ENCODE measurements at regions not wholly inside any gene's neighbourhood (a gene's known extent, or its start where the extent isn't known, plus 50 kb on each side); places are given as distances from the start of the nearest gene placed in this dataset.

DNA sequence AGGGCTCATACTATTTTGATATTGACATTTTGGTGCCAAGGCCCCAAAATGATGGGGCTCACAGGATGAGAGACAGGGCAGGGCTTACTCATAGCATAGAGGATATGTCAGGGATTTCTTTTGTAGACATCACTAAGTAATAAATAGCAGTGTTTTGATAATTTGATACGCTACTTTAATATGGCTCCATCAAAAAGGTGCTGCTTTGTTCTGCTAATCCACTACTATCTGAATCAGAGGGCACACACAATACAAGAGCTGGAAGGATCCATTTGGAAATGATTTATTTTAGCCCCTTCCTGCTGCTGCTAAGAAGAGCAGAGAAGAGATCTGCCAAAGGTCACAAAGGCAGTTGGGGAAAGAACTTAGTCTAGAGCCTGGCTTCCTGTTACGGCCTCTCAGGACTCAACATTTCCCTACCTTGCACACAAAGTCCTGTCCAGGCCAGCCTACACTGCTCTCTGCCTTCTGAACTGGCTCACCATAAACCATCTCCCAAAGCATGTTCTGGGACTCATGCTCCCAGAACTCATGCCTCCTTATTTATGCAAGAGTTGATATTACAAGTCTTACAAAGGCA lies 261.3 kb upstream of the ARHGAP20 start:
- TF ChIP-seq GFI1B (tag by site-specific recombination; IDR thresholded peaks at IDR 0.05), result no peak
- TF ChIP-seq ZNF433 (tag by site-specific recombination; IDR thresholded peaks at IDR 0.05; ENCODE audit: low read depth), result no peak
- no peak for TF ChIP-seq ZNF175 (tag by site-specific recombination; IDR thresholded peaks at IDR 0.05)
- no peak for TF ChIP-seq ZNF521 (tag by site-specific recombination; IDR thresholded peaks at IDR 0.05)
- TF ChIP-seq, protein P1, sequence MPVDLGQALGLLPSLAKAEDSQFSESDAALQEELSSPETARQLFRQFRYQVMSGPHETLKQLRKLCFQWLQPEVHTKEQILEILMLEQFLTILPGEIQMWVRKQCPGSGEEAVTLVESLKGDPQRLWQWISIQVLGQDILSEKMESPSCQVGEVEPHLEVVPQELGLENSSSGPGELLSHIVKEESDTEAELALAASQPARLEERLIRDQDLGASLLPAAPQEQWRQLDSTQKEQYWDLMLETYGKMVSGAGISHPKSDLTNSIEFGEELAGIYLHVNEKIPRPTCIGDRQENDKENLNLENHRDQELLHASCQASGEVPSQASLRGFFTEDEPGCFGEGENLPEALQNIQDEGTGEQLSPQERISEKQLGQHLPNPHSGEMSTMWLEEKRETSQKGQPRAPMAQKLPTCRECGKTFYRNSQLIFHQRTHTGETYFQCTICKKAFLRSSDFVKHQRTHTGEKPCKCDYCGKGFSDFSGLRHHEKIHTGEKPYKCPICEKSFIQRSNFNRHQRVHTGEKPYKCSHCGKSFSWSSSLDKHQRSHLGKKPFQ (tag by site-specific recombination; IDR thresholded peaks at IDR 0.05), result no peak
- Histone ChIP-seq H3K27ac (ENCODE audit: extremely low read depth, low read depth, low read length) (no peak overlapping the region), H3K4me1 (ENCODE audit: control insufficient read depth, insufficient read depth, low read length) (no peaks in the 10 kb centered on the region), H3K9me3 (ENCODE audit: control insufficient read depth, insufficient read depth, low read depth, low read length) (no peaks in the 10 kb centered on the region), H3K36me3 (ENCODE audit: control insufficient read depth in 2 of 2, insufficient read depth in 1 of 2, low read length in 2 of 2) (no peaks in the 10 kb centered on the region), H3K4me3 (ENCODE audit: low read depth, low read length) (no peak overlapping the region)
- ChIA-PET POLR2A (no interaction called here), CTCF (no interaction called here)

DNA sequence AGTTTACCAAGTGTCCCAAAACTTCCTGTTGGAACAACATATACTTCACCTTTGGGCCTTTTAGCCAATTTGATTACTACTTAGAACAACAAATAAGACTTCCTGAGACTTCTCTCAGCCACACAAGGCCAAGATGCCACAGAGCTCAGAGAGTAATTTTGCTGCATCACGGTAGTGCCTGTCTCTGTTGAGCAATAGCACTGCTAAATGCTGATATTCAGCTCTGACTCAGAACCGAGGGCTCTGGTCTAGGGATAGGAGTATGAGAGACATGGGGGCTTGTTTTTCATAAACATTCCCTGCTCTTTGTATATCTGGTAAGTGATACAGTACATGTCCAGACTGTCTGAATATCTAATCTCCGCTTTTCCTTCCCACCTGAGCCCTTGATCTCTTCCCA lies 260.4 kb upstream of the ARHGAP20 start:
- Histone ChIP-seq H3K4me3 (ENCODE audit: low read depth, low read length) (no peak overlapping the region), H3K4me1 (ENCODE audit: control insufficient read depth, insufficient read depth, low read length) (no peaks in the 10 kb centered on the region), H3K36me3 (ENCODE audit: control insufficient read depth in 2 of 2, insufficient read depth in 1 of 2, low read length in 2 of 2) (no peaks in the 10 kb centered on the region), H3K9me3 (ENCODE audit: control insufficient read depth, insufficient read depth, low read depth, low read length) (no peaks in the 10 kb centered on the region), H3K27ac (ENCODE audit: extremely low read depth, low read depth, low read length) (no peak overlapping the region)
- no peak for TF ChIP-seq ZXDB (tag by site-specific recombination; IDR thresholded peaks at IDR 0.05)
- POLR2A ChIA-PET, result no interaction called here
- CTCF ChIA-PET, result interaction anchor here (0.6 kb wide), 1 partner anchor 194 kb away, joined by 3 read pairs; no protein-coding TSS in a partner anchor

DNA sequence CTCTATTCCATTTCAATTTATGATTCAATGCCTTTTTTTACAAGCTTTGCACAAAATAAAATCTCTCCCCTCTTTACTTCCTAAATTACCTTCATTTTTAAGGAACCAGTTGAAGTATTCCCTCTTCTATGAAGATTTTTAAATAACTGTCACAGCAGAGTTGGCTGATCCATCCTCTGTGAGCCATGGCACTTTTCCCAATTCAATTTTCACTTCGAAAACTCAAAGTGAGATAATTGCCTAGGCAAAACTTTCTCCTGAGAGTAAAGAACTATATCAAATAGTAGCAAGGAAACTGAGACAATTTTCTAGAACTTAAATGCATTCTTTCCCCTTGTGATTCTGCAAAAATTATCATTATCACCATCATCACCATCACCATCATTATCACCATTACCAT lies 259.9 kb upstream of the ARHGAP20 start:
- no peak for TF ChIP-seq ZNF791 (tag by site-specific recombination; IDR thresholded peaks at IDR 0.05)
- no peak for TF ChIP-seq ZNF510 (tag by site-specific recombination; IDR thresholded peaks at IDR 0.05; ENCODE audit: insufficient replicate concordance)
- TF ChIP-seq, protein P1 (tag by site-specific recombination; IDR thresholded peaks at IDR 0.05), result no peak
- TF ChIP-seq ZNF274 (IDR thresholded peaks at IDR 0.05; ENCODE audit: low read length), result no peak
- TF ChIP-seq ZNF274 (tag by site-specific recombination; IDR thresholded peaks at IDR 0.05; ENCODE audit: borderline replicate concordance), result no peak
- no peak for TF ChIP-seq ZNF391 (tag by site-specific recombination; IDR thresholded peaks at IDR 0.05; ENCODE audit: borderline replicate concordance, low read depth)
- TF ChIP-seq, protein P2, sequence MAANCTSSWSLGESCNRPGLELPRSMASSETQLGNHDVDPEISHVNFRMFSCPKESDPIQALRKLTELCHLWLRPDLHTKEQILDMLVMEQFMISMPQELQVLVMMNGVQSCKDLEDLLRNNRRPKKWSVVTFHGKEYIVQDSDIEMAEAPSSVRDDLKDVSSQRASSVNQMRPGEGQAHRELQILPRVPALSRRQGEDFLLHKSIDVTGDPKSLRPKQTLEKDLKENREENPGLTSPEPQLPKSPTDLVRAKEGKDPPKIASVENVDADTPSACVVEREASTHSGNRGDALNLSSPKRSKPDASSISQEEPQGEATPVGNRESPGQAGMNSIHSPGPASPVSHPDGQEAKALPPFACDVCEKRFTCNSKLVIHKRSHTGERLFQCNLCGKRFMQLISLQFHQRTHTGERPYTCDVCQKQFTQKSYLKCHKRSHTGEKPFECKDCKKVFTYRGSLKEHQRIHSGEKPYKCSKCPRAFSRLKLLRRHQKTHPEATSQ (tag by site-specific recombination; IDR thresholded peaks at IDR 0.05), result no peak
- TF ChIP-seq SP7 (tag by site-specific recombination; IDR thresholded peaks at IDR 0.05), result no peak
- no peak for TF ChIP-seq ZSCAN16 (tag by site-specific recombination; IDR thresholded peaks at IDR 0.05)
- no peak for TF ChIP-seq ZNF426 (tag by site-specific recombination; IDR thresholded peaks at IDR 0.05)
- TF ChIP-seq, protein P3, sequence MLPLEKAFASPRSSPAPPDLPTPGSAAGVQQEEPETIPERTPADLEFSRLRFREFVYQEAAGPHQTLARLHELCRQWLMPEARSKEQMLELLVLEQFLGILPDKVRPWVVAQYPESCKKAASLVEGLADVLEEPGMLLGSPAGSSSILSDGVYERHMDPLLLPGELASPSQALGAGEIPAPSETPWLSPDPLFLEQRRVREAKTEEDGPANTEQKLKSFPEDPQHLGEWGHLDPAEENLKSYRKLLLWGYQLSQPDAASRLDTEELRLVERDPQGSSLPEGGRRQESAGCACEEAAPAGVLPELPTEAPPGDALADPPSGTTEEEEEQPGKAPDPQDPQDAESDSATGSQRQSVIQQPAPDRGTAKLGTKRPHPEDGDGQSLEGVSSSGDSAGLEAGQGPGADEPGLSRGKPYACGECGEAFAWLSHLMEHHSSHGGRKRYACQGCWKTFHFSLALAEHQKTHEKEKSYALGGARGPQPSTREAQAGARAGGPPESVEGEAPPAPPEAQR (tag by site-specific recombination; IDR thresholded peaks at IDR 0.05), result no peak
- TF ChIP-seq ZNF658 (tag by site-specific recombination; IDR thresholded peaks at IDR 0.05), result no peak
- no peak for TF ChIP-seq ZNF132 (tag by site-specific recombination; IDR thresholded peaks at IDR 0.05; ENCODE audit: borderline replicate concordance)
- no peak for TF ChIP-seq ZNF626 (tag by site-specific recombination; IDR thresholded peaks at IDR 0.05)
- TF ChIP-seq, protein P4, sequence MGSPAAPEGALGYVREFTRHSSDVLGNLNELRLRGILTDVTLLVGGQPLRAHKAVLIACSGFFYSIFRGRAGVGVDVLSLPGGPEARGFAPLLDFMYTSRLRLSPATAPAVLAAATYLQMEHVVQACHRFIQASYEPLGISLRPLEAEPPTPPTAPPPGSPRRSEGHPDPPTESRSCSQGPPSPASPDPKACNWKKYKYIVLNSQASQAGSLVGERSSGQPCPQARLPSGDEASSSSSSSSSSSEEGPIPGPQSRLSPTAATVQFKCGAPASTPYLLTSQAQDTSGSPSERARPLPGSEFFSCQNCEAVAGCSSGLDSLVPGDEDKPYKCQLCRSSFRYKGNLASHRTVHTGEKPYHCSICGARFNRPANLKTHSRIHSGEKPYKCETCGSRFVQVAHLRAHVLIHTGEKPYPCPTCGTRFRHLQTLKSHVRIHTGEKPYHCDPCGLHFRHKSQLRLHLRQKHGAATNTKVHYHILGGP (tag by site-specific recombination; IDR thresholded peaks at IDR 0.05), result no peak
- no peak for TF ChIP-seq ZNF621 (tag by site-specific recombination; IDR thresholded peaks at IDR 0.05)
- TF ChIP-seq KLF1 (tag by site-specific recombination; IDR thresholded peaks at IDR 0.05), result no peak
- TF ChIP-seq ZNF843 (tag by site-specific recombination; IDR thresholded peaks at IDR 0.05), result no peak
- no peak for TF ChIP-seq ZFP41 (tag by site-specific recombination; IDR thresholded peaks at IDR 0.05; ENCODE audit: borderline replicate concordance)
- TF ChIP-seq SCRT2 (tag by site-specific recombination; IDR thresholded peaks at IDR 0.05), result no peak
- Histone ChIP-seq H3K36me3 (ENCODE audit: control insufficient read depth in 2 of 2, insufficient read depth in 1 of 2, low read length in 2 of 2) (no peaks in the 10 kb centered on the region), H3K4me1 (ENCODE audit: control insufficient read depth, insufficient read depth, low read length) (no peaks in the 10 kb centered on the region), H3K4me3 (ENCODE audit: low read depth, low read length) (no peak overlapping the region), H3K27ac (ENCODE audit: extremely low read depth, low read depth, low read length) (no peak overlapping the region), H3K9me3 (ENCODE audit: control insufficient read depth, insufficient read depth, low read depth, low read length) (no peaks in the 10 kb centered on the region)
- ChIA-PET POLR2A (no interaction called here), CTCF (interaction anchor here (0.6 kb wide), 1 partner anchor 194 kb away, joined by 3 read pairs; no protein-coding TSS in a partner anchor)
